RWPE2 (cell line): ENCODE measurements at regions not wholly inside any gene's neighbourhood (a gene's known extent, or its start where the extent isn't known, plus 50 kb on each side); places are given as distances from the start of the nearest gene placed in this dataset.
"Not testable (repeated sequence)": the region's sequence is repeated elsewhere in the genome, so short reads cannot be mapped to it uniquely, and the experiment has no call there.

Source experiments
- ATAC-seq: fragments of 200-7000 bp; cut with Tn5 transposase; 3 replicates; pipeline ENCODE4 v1.9.1; 2021; ENCODE audit warnings: low read depth
- DNase-seq: peaks from one replicate; pipeline ENCODE4 v3.0.0-alpha.2; 2020; ENCODE audit warnings: low spot score
- H3K27ac ChIP-seq: fragments of 450-650 bp; 2 replicates; pipeline ENCODE4 v1.5.1; 2017; ENCODE audit warnings: mild to moderate bottlenecking; ENCODE audit not compliant: poor library complexity, severe bottlenecking
- H3K27me3 ChIP-seq: fragments of 250-450 bp; sonication (Bioruptor Pico); 2 replicates; pipeline ENCODE4 v1.5.1; 2021; ENCODE audit warnings: mild to moderate bottlenecking, moderate library complexity; ENCODE audit not compliant: insufficient read depth, poor library complexity, severe bottlenecking
- H3K36me3 ChIP-seq: fragments of 250-450 bp; sonication (Bioruptor Pico); 2 replicates; pipeline ENCODE4 v1.5.1; 2020; ENCODE audit warnings: low read depth, mild to moderate bottlenecking, moderate library complexity
- H3K4me1 ChIP-seq: fragments of 250-450 bp; sonication (Bioruptor Pico); 2 replicates; pipeline ENCODE4 v1.5.1; 2021; ENCODE audit warnings: mild to moderate bottlenecking, moderate library complexity; ENCODE audit not compliant: insufficient read depth, poor library complexity, severe bottlenecking
- H3K4me3 ChIP-seq: fragments of 250-450 bp; sonication (Bioruptor Pico); 2 replicates; pipeline ENCODE4 v1.5.1; 2021; ENCODE audit warnings: mild to moderate bottlenecking, moderate library complexity; ENCODE audit not compliant: severe bottlenecking
- H3K9me3 ChIP-seq: fragments of 250-450 bp; sonication (Bioruptor Pico); 2 replicates; pipeline ENCODE4 v1.5.1; 2021; ENCODE audit warnings: mild to moderate bottlenecking, moderate library complexity; ENCODE audit not compliant: severe bottlenecking
- CTCF ChIP-seq: fragments of 450-650 bp; IDR thresholded peaks from one replicate; pipeline ENCODE4 v1.5.1; 2017; ENCODE audit warnings: mild to moderate bottlenecking, moderate library complexity; ENCODE audit not compliant: poor library complexity, severe bottlenecking

GRCh38 chr16:59342669-59343068 is 608.6 kb upstream of the GOT2 start:
- Histone ChIP-seq H3K36me3 (no peaks in the 10 kb centered on the region), H3K4me1 (no peaks in the 10 kb centered on the region), H3K27me3 (peaks cover 27% of the 10 kb centered on the region), H3K9me3 (no peaks in the 10 kb centered on the region), H3K27ac (no peak overlapping the region), H3K4me3 (no peak overlapping the region)
- ATAC-seq (peak; percentile 21; the same call in 1 of the 3 replicates), DNase-seq (no peak)
- TF ChIP-seq CTCF, result no peak

GRCh38 chr16:59341368-59341767 is 607.3 kb upstream of the GOT2 start:
- no peak for TF ChIP-seq CTCF
- Histone ChIP-seq H3K27ac (no peak overlapping the region), H3K4me1 (no peaks in the 10 kb centered on the region), H3K27me3 (peaks cover 27% of the 10 kb centered on the region), H3K9me3 (no peaks in the 10 kb centered on the region), H3K4me3 (no peak overlapping the region), H3K36me3 (no peaks in the 10 kb centered on the region)
- no peak for ATAC-seq
- DNase-seq, result no peak

GRCh38 chr16:59339871-59340270 is 605.8 kb upstream of the GOT2 start:
- ATAC-seq, result no peak
- Histone ChIP-seq H3K4me3 (no peak overlapping the region), H3K27me3 (peaks cover 15% of the 10 kb centered on the region), H3K9me3 (no peaks in the 10 kb centered on the region), H3K36me3 (no peaks in the 10 kb centered on the region), H3K27ac (no peak overlapping the region), H3K4me1 (no peaks in the 10 kb centered on the region)
- no peak for TF ChIP-seq CTCF
- no peak for DNase-seq

GRCh38 chr16:59336136-59336695 is 602.1 kb upstream of the GOT2 start:
- ATAC-seq (no peak), DNase-seq (no peak)
- no peaks in the 10 kb centered on the region for H3K36me3 ChIP-seq
- TF ChIP-seq CTCF, result no peak
- H3K4me1 ChIP-seq, result no peaks in the 10 kb centered on the region
- no peak overlapping the region for H3K27ac ChIP-seq
- no peaks in the 10 kb centered on the region for H3K9me3 ChIP-seq
- no peak overlapping the region for H3K4me3 ChIP-seq
- H3K27me3 ChIP-seq, result no peaks in the 10 kb centered on the region

- not testable (repeated sequence) for DNase-seq, H3K4me1 ChIP-seq
These were observed 597.6 kb upstream of the GOT2 start for GRCh38 chr16:59331708-59332107.

More at GRCh38 chr16:59331708-59332107, 597.6 kb upstream of the GOT2 start:
- H3K27ac ChIP-seq, H3K36me3 ChIP-seq, ATAC-seq, H3K4me3 ChIP-seq, H3K27me3 ChIP-seq, H3K9me3 ChIP-seq: not testable (repeated sequence)
